Frontal cortex (tissue), 3 donors: ENCODE measurements at regions not wholly inside any gene's neighbourhood (a gene's known extent, or its start where the extent isn't known, plus 50 kb on each side); places are given as distances from the start of the nearest gene placed in this dataset.

Experiments
- DNase-seq, 2 donors: peaks; one replicate each; pipeline ENCODE4 v3.0.0; 2012; ENCODE audit warnings: low spot score in 2 of 2
- FAIRE-seq: peaks from 2 replicates; lab custom pipeline; 2012; peaks lifted over from hg19 to GRCh38; lab: Jason Lieb, UNC
- donor health status: control.
- donor health status: control.
- donor health status: control.

DNA sequence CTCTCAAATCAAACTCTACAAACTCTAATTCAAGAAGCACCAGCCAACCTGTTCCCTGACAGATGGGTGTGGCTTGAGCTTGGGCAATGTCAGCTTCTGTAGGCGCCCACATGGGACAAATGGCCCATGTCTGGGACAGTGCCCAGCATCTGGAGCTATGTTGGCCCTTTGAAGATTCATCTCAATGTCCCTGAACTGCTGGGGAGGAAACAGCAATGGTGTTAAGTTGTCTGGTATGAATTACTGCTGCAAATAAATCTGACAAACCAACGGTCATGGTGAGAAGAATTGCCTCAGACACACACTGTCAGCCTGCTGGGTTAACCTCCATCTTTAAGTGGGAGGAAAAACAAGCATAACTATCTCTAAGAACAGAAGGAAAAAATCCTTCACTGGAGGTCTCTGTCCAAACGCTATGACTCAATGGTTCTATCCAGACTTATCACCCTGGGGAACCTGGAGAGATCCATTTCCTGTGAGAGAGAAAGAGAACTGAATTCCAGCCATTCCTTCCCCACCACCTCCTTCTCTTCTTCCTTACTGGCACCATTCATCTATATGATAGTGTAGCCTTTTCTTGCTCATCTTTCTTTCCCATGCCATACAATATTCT lies 274.9 kb downstream of the CDH26 start:
- no peak for DNase-seq
- no peak for FAIRE-seq

DNA sequence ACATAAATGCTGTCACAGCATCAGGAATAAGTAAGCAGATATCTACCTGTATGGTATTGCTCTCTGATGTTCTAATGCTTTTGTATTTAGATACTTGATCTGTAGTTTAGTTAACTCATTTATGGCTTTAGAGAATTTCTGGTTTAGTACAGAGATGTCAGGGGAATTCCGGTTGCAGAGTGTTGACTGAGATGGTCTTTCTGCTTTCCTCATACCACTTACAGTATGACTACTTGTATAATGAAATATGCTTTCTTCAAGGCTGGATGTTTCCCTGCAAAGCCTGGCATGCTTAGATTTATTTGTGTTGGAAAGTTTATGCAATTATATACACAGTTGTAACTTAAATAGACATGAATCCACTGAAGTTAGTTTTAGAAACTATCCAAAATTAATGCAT lies 278.4 kb downstream of the CDH26 start:
- no peak for DNase-seq
- FAIRE-seq: no peak

DNA sequence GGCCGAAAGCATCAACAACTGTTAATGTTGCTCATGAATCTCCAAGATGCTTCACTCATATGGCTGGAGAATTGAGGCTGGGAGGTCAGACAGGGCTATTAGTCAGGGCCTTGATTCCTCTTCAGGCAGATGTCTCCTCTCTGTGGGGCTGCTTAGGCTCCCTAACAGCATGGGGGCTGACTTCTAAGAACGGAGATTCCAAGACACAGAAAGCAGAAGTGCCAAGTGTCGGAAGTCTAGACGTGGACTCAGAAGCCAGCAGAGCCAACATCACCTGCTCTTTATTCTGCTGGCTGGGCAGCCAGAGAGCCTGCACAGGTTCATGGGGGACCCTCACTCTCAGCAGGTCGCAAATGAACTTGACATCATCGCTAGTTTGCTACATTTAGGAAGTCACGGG lies 279.8 kb downstream of the CDH26 start:
- FAIRE-seq: no peak
- DNase-seq: no peak

DNA sequence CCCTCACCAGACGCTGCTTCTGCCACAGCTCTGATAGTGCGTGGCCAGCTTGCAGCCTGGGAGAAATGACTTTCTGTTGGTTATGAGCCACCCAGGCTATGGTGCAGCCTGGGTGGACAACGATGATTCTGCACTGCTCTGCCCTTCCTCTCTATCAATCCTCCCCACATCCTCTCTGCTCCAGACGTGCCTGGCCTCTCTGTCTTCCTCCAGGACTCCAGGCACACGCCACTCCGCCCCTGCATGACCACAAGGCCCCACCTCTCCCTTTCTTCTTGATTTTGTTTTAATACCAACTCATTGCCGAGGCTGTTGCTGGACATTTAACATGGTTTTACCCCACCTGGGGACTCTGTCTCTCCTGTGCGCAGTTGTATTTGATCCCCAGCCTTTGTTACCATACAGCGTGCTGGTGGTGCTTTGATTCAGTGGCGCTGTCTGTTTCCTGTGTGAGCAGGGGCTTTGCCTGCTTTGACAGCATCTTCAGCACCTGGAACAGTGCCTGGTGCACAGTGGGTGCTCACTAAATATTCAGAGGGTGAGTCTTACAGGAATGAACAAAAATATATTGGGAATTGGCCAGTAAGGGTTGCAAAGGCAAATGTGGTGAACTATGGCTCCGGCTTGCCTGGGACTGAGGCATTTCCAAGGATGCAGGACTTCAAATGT lies 280.9 kb downstream of the CDH26 start:
- FAIRE-seq (no peak), DNase-seq (no peak)

DNA sequence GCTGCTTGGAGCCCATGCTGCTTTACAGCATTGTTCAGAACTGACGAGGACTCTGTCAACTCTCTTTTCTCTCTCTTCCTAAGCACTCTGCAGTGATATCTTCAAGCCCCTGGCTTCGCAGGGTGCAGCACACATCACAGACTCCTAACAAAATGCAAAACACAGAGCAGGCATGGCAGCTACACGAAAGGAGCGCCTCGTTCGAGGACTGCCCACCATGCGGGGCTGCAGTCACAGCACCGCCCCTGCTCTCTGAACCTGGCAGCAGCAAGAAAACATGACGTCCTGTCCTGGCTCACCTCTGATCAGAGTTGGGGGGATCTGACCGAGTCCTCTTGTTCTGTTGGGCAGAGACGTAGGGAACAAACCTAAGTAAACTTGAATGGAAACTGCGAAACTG lies 281.7 kb downstream of the CDH26 start:
- DNase-seq (no peak), FAIRE-seq (no peak)

DNA sequence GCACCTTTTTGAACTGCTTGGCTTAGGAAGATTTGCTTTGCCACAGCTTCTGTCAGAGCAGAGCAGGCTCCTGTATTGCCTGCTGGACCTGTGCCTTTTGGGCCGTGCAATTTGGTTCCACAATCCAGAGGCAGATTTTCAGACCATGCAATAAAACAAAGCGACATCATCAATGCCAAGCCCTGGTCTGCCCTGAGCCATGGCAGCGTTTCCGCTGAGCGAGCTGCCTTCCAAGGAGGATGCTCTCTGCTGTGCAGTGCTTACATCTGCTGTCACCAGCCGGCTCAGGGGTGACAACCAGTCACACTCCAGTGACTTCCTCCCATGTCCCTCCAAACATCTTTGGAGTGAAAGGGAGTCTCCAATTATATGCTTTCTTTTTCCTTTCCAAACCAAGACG lies 282.2 kb downstream of the CDH26 start:
- no peak for FAIRE-seq
- no peak for DNase-seq

DNA sequence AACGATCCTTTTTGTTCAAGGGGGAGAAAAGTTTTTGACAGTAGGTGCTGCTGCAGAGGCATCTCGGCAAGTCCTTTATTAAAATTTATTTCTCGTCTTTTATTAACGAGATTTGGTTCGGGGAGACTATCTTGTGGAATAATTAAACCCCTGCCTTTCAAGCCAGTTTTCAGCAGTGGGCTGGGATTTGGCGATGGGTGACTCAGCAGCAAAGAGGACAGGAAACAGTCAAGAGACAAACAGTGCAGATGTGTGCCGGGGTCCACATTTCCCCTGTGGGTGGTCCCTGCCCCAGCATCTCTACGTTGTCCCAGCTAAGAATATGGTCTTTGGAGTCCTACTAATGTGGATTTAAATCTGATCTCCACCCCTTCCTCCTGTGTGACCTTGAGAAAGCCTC lies 282.8 kb downstream of the CDH26 start:
- FAIRE-seq: no peak
- DNase-seq: no peak

DNA sequence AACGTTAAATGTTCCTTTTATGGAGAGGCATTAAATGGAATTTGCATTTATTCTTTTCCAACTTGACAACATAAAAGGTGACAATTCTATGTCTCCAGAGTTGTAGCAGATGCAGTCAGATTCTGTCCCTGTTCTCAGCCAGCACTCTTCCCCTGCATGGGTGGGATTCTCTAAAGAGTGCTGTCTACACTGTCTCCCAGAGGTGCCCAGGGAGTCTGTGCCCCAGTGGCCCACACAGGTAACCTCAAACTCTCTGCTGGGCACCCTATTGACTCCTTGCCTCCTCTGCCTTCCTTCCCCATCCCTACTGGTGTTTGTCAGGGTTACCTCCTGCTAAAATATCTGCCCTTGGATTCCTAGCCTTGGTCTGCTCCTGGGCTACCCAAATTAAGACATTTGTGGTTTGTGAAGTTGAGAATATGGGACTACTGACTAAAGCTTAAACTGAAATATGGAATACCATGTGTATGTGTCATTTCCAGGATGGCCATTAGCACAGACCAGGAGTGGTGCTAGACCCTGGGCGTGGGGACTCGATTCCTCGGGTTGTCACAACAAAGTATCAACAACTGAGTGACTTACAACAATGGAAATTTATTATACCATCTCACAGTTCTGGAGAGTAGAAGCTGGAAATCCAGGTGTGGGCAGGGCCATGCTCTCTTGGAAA lies 284.7 kb downstream of the CDH26 start:
- no peak for DNase-seq
- FAIRE-seq: no peak

DNA sequence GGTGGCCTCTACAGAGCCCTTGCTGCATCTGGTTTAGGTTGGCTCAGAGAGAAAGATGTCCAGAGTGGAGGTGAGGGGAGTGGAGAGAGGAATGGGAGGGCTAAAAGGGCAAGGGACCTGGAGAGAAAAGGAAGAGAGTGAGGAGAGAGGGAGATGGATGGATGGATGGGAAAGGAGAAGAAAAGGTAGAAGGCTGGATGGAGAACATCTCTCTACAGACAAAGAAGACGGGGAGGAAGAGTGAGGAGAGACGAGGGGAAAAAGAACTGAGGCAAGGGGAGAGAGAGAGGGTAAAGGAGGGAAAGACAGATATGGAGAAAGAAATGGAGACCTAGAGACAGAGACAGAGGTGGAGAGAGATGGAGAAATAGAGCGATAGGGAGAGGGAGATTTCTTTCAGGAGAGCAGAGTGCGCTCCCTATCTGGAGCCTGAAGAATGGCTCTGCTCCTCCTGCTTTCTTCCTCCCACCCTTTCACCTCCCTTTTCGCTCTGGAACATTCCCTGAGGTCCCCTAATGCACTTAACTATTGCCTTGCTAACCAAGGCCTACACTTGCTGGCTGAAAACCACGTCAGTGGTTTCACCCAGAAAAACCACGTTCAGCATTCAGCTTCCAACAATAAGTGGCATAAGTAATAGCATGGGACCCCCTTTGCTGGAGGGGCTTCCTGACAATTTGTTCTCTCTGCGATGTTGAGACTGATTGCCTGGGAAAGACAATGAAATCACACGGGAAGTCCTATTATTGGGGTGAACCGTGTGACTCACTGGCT lies 286.3 kb downstream of the CDH26 start:
- FAIRE-seq (no peak), DNase-seq (no peak)

DNA sequence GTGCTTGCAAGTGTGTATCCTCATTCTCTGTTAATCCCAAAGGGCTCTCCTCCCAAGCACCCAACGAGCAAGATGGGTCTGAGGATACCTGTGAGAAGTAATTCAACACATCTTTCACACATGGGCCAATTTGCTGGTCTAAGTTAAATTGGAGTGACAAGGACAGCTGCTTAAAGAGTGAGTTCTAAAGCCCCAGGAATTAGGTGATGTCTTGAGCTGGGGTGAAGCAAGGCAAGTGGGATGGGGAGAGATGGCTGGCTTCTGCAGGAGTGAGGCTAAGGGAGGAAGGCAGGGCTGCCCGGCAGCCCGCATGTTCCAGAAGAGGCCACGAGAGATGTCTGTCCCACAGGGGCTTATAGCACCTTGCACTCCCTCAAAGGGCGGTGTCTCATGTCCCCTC lies 288.5 kb downstream of the CDH26 start:
- DNase-seq: no peak
- FAIRE-seq: no peak

DNA sequence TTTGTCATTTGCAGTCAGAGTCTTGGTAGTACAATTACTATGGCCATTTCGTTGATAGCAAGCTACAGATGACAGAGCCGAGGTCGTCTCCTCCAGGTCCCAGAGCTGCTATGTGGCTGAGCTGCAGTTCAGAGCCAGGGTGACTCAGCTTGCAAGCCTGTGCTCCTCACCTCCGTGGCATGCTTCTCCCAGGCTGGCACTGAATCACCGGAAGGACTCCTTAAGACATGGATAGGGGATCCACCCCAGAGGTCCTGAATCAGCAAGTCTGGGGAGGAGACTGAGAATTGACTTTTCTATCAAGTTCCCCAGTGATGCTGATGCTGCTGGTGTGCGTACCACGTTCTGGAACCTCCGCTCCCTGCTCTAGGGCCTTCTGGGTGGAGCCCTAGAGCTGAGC lies 291.2 kb downstream of the CDH26 start:
- FAIRE-seq (no peak), DNase-seq (no peak)

DNA sequence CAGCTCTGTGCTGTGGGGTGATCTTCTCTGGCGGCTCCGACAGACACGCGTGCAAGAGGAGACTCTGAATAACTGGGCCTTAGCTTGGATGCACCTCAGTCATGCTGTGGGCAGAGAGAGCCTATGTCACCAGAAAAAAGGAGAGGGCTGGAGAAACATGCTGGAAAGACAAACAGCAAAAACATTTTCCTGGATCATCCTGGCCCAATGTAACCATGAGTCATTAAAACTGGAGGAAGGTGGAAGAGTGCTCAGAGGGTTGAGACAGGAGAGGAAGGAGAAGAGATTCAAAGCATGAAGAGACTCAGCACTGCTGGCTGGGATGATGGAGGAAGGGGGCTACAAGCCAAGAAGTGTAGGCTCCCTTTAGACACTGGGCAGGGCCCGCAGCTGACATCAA lies 292.0 kb downstream of the CDH26 start:
- no peak for FAIRE-seq

DNA sequence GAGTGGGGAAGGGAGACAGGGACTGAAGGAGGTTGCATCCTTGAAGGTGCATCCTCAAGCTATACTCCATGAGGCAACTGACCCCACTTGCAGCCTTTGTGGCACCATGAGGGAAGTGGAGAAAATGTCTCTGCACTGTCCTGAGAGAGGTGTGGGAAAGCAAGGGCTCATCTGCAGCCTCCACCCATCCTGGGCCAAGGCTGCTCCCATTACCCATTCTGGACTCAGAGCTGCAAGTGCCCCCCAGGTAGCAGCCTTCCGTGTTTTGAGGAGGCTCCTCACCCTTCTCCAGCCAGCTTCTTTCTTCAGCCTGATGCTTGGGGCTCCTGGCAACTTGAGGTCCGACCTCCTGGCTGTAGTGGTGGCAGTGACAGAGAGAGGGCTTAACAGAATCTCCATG lies 294.6 kb downstream of the CDH26 start:
- FAIRE-seq (no peak), DNase-seq (no peak)

More for the DNA sequence above, 292.0 kb downstream of the CDH26 start:
- no peak for DNase-seq

DNA sequence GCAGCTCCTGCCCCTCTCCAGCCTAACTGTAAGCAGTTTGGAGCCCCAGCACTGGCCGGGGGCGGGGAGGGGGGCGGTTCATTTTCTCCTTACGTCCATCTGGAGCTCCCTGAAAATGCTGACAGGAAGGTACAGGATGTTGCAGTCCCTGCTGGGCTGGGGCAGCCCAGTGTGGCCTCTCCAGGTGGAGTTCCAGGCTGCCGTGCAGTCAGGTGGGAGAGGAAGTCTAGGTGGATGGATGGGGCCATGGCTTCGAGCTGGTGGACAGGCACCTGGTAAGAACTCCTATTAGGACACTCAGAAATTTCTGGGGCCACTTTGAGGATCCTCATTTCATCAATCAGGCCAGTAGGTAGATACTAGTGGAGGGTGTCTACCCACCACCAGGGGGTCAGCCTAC lies 295.2 kb downstream of the CDH26 start:
- FAIRE-seq (no peak), DNase-seq (no peak)

DNA sequence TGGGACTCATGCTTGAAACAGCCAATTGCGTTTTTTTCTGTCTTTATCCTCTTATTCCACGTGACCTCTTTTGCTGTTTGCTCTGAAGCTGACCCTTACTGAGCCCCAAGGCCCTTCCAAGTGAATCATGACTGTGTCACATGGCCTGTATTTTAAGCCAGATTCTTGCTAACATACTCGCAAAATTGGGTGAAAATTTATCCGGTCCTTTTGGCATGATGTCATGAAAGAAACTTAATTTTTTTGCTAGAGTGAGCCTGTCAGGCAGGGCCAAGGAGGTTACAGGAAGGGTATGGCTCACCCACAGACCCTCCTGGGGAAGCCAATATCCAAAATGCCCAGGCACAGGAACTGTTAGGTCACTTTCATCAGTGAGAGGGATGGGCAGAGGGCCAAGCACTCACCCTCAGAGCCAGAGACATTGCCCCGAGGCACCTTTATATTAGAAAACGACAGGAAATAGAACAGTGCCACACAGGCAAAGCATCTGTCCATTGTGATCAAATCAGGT lies 296.7 kb downstream of the CDH26 start:
- FAIRE-seq (no peak), DNase-seq (no peak)

DNA sequence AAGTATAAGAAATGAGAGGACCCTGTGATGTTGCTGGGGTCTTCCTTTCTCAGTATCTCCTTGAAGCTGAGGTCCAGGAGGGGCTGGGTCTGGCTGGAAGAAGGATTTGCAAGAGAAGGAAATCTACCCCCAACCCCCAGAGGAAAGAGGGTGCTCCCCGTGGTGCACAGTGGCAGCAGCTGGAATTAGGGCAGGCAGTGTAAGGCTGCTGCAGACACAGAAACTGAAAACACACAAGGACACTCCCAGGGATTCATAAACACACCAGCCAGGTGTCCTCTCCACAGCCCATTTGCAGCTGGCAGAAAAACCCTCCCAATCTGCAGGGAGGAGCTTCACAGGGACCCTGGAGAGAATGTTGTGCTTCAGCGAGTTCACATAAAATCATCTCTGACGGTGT lies 297.2 kb downstream of the CDH26 start:
- no peak for DNase-seq
- FAIRE-seq: no peak

DNA sequence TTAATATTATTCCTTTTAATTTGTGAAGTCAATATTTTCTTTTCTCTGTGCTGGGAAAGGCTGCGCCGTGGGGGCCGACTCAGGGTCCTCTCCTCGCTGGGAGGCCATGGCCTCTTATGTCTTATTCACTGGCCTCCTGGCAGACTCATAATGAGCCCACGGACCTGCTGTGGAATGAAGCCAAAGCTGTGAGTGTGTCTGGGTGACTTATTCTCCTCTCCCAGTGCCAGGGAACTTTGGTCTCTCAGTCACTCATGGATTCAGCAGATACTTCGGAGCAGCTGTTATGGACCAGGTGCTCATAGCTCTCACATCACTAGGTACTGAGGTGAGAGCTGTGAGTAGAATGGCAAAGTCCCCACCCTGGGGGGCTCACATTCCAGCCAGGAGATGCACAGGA lies 297.6 kb downstream of the CDH26 start:
- FAIRE-seq (no peak), DNase-seq (no peak)

DNA sequence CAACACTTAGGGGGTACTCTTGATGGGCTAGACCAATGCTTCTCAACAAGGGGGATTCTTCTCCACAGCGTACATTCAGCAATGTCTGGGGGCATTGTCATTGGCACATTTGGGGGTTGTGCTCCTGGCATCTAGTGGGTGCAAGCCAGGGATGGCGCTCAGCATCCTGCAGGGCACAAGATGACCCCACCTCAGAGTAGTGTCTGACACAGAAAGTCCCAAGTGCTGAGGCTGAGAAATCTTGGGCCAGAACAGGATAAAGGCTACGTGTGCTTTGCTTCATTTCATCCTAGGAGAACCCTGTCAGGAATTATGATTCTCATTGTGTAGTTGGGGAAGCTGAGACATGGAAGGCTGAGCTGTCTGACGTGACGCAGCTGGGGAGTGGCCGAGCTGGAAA lies 298.6 kb downstream of the CDH26 start:
- no peak for DNase-seq
- no peak for FAIRE-seq

DNA sequence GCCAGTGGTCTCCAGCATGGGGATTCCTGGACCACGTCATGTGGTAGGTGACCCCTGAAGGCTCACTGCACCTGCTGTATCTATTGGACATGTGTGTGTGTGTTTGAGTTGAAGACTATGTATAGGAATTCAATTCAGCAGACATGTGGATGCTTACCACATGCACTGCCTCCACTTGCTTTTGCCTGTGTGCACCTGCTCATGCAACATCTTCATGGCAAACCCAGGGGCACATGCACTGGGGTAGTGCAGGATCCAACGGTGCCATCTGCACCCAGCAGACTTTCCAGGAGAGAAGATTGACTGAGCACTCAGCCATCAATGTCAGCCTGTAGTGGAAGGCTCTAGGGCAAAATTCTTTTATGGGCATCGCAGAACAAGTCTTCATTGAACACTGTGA lies 299.4 kb downstream of the CDH26 start:
- DNase-seq: no peak
- FAIRE-seq: no peak

DNA sequence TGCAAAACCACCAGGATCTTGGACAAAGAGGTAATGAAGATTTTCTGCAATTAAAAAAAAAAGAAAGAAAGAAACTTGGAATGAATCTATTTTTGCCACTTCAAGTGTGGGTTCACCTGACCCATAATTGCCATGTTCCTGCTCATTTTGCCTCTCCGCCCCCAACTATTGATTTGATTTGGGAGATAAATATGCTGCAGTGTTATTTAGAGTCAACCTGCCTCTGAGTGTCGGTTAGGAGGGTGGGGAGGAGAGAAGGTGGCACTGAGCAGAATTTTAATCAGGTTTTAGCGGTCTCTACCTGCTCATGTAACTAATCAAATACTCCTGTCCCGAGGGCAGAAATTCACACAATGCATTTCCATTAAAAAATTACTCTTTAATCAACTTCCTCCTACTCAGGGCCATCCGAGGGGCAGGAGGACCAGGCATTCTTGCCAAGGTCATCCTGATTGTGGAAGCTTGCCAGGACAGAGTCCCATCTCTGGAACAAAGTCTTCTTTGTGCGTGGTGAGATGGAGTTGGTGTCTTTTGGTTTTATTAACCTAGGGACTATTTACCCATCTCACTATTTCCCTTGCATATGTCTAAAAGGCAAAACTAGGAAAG lies 300.1 kb downstream of the CDH26 start:
- no peak for FAIRE-seq

More for the DNA sequence above, 300.1 kb downstream of the CDH26 start:
- DNase-seq: no peak
